SK-N-SH (cell line): ENCODE measurements at regions not wholly inside any gene's neighbourhood (a gene's known extent, or its start where the extent isn't known, plus 50 kb on each side); places are given as distances from the start of the nearest gene placed in this dataset.

ENCODE experiments used
- CTCF ChIA-PET: fragments of 300-600, 350-600 bp; formaldehyde crosslinking; extraction: SDS; loops from one replicate; lab custom pipeline; 2021; lab: Yijun Ruan, JAX
- POLR2A ChIA-PET: fragments of 350-600 bp; sonication (Branson Sonifier 250); formaldehyde crosslinking; extraction: SDS; loops from one replicate; lab custom pipeline; 2020; ENCODE audit warnings: antibody characterized with exemption, inconsistent platforms; lab: Yijun Ruan, JAX
- DNase-seq: peaks from one replicate; pipeline ENCODE4 v3.0.0; 2012
- H2AFZ ChIP-seq: fragments of 200-600 bp; sonication (generic); 2 replicates; pipeline ENCODE4 v1.8.1; 2016; ENCODE audit warnings: antibody characterized with exemption, mild to moderate bottlenecking, low read depth
- H3F3A ChIP-seq: fragments of 200-600 bp; sonication (generic); replicated peaks from 2 replicates; pipeline ENCODE3; 2016; ENCODE audit warnings: antibody characterized with exemption, mild to moderate bottlenecking; ENCODE audit not compliant: insufficient read depth
- H3K27ac ChIP-seq, 2 experiments: fragments of 200-500 bp in 1 of 2; fragments of 200-600 bp in 1 of 2; sonication (Bioruptor generic) in 1 of 2; sonication (generic), shearing (Covaris generic) in 1 of 2; 2 replicates each; pipeline versions ENCODE4 v1.5.1 to v1.6.1; 2014 to 2016; ENCODE audit warnings: low read depth in 2 of 2, inconsistent platforms in 1 of 2, low read length in 1 of 2, mild to moderate bottlenecking in 1 of 2, mixed read lengths in 1 of 2
- H3K27me3 ChIP-seq: fragments of 200-600 bp; sonication (generic), shearing (Covaris generic); 2 replicates; pipeline ENCODE4 v1.6.1; 2016; ENCODE audit warnings: mixed run types; ENCODE audit not compliant: insufficient read depth
- H3K36me3 ChIP-seq, 2 experiments: fragments of 200-500 bp in 1 of 2; fragments of 200-600 bp in 1 of 2; sonication (Bioruptor generic) in 1 of 2; sonication (generic) in 1 of 2; replicated peaks in 1 of 2; 2 replicates each; pipeline versions ENCODE3 to v1.5.1; 2014 to 2016; ENCODE audit warnings: low read length in 1 of 2, mild to moderate bottlenecking in 1 of 2; ENCODE audit not compliant: insufficient read depth in 2 of 2, control insufficient read depth in 1 of 2
- H3K4me1 ChIP-seq, 2 experiments: fragments of 200-500 bp in 1 of 2; fragments of 200-600 bp in 1 of 2; sonication (Bioruptor generic) in 1 of 2; sonication (generic), shearing (Covaris generic) in 1 of 2; 2 replicates each; pipeline versions ENCODE4 v1.5.1 to v1.6.1; 2014 to 2016; ENCODE audit warnings: low read depth in 1 of 2, low read length in 1 of 2, mixed run types in 1 of 2; ENCODE audit not compliant: insufficient read depth in 2 of 2, control insufficient read depth in 1 of 2
- H3K4me2 ChIP-seq: fragments of 200-600 bp; sonication (generic), shearing (Covaris generic); 2 replicates; pipeline ENCODE4 v1.6.1; 2017; ENCODE audit warnings: mixed run types
- H3K4me3 ChIP-seq, 2 experiments: fragments of 200-500 bp in 1 of 2; fragments of 200-600 bp in 1 of 2; sonication (Bioruptor generic) in 1 of 2; sonication (generic), shearing (Covaris generic) in 1 of 2; 2 replicates each; pipeline versions ENCODE4 v1.5.1 to v1.8.1; 2014 to 2016; ENCODE audit warnings: low read depth in 2 of 2, inconsistent platforms in 1 of 2, low read length in 1 of 2, mild to moderate bottlenecking in 1 of 2, mixed read lengths in 1 of 2, moderate library complexity in 1 of 2
- H3K79me2 ChIP-seq: fragments of 200-600 bp; sonication (generic); 2 replicates; pipeline ENCODE4 v1.8.1; 2017; ENCODE audit warnings: mild to moderate bottlenecking; ENCODE audit not compliant: insufficient read depth
- H3K9ac ChIP-seq: fragments of 200-600 bp; sonication (generic); 2 replicates; pipeline ENCODE4 v1.6.1; 2017; ENCODE audit warnings: mixed run types
- H3K9me2 ChIP-seq: fragments of 200-600 bp; sonication (generic); 2 replicates; pipeline ENCODE4 v1.6.1; 2017; ENCODE audit warnings: mixed run types
- H3K9me3 ChIP-seq: fragments of 200-600 bp; sonication (generic); 2 replicates; pipeline ENCODE4 v1.6.1; 2017; ENCODE audit warnings: mixed run types, mild to moderate bottlenecking, moderate library complexity
- H4K20me1 ChIP-seq: fragments of 200-600 bp; sonication (generic); 2 replicates; pipeline ENCODE4 v1.6.1; 2017; ENCODE audit warnings: mild to moderate bottlenecking, mixed run types; ENCODE audit not compliant: insufficient read depth
- FOSL2 ChIP-seq: IDR thresholded peaks from 2 replicates; pipeline ENCODE4 v1.4.0; 2012; ENCODE audit warnings: low read depth, mild to moderate bottlenecking, moderate library complexity, borderline replicate concordance
- FOXJ3 ChIP-seq: sonication (generic); formaldehyde crosslinking; IDR thresholded peaks from 2 replicates; pipeline ENCODE4 v1.5.1; 2020; ENCODE audit warnings: mild to moderate bottlenecking, missing genetic modification reagents
- FOXM1 ChIP-seq: IDR thresholded peaks from 2 replicates; pipeline ENCODE4 v1.4.0; 2012; ENCODE audit warnings: low read depth, mild to moderate bottlenecking
- JUND ChIP-seq: IDR thresholded peaks from 2 replicates; pipeline ENCODE4 v1.4.0; 2012
- MXI1 ChIP-seq: IDR thresholded peaks from 2 replicates; pipeline ENCODE4 v1.6.1; 2012; ENCODE audit warnings: mild to moderate bottlenecking, low read depth, low read length, improper control_type of control experiment
- NFIC ChIP-seq: IDR thresholded peaks from 2 replicates; pipeline ENCODE4 v1.4.0; 2012; ENCODE audit warnings: borderline replicate concordance
- POLR2AphosphoS5 ChIP-seq: IDR thresholded peaks from 2 replicates; pipeline ENCODE4 v1.6.1; 2012; ENCODE audit warnings: low read depth, low read length
- RAD21 ChIP-seq: IDR thresholded peaks from 2 replicates; pipeline ENCODE4 v1.6.1; 2012; ENCODE audit warnings: mild to moderate bottlenecking, low read length
- RXRA ChIP-seq: IDR thresholded peaks from 2 replicates; pipeline ENCODE4 v1.4.0; 2012; ENCODE audit warnings: low read depth, mild to moderate bottlenecking, borderline replicate concordance
- SIN3A ChIP-seq: IDR thresholded peaks from 2 replicates; pipeline ENCODE4 v1.6.1; 2012; ENCODE audit warnings: low read depth, mild to moderate bottlenecking, low read length, moderate library complexity, borderline replicate concordance
- TAF1 ChIP-seq: IDR thresholded peaks from 2 replicates; pipeline ENCODE4 v1.6.1; 2012; ENCODE audit warnings: low read depth, mild to moderate bottlenecking, low read length, moderate library complexity, borderline replicate concordance
- TEAD4 ChIP-seq: IDR thresholded peaks from 2 replicates; pipeline ENCODE4 v1.4.0; 2012; ENCODE audit warnings: mild to moderate bottlenecking, borderline replicate concordance; ENCODE audit not compliant: insufficient read depth
- WGBS: methylation state at CpG from one replicate; pipeline ENCODE4 v1.1.6; 2017; ENCODE audit warnings: low lambda C conversion rate; 5-methylcytosine and 5-hydroxymethylcytosine counted together
- TF ChIP-seq, protein P1 (sequence below): IDR thresholded peaks from 2 replicates; pipeline ENCODE4 v1.4.0; 2012; ENCODE audit warnings: low read depth
- TF ChIP-seq, protein P2 (sequence below): IDR thresholded peaks from 2 replicates; pipeline ENCODE4 v1.4.0; 2012; ENCODE audit warnings: low read depth, borderline replicate concordance

DNA sequence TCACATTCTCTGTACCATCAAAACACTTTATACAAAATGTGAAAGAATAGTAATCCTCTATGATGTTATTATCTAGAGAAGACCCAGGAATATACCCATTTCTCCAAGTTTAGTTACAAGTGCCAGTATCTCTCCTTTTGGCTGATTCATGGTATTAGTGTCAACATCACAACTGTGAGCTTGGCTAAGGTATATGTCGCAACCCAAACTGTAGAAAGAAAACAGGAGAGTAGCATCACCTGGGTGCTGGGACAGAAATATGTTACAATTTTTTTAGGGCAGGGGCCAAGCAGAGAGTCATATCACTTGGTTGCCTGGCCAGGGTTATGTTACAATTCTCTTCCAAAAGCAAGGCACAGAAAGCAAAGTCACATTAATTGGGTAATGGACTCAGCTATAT, 127.2 kb upstream of the ZNF91 start:
- H3K79me2 ChIP-seq, result no peaks in the 10 kb centered on the region
- H3K9ac ChIP-seq, result no peak overlapping the region
- H2AFZ ChIP-seq, result no peak overlapping the region
- TF ChIP-seq RAD21 (no peak), FOXM1 (no peak), FOSL2 (no peak), TEAD4 (no peak), POLR2AphosphoS5 (no peak), JUND (no peak)
- WGBS, result 29% methylated on average over 1 of the region's 1 CpG
- H3K27ac ChIP-seq, result no peak overlapping the region
- ChIA-PET POLR2A (no interaction called here), CTCF (no interaction called here)
- no peaks in the 10 kb centered on the region for H3K9me2 ChIP-seq
- no peaks in the 10 kb centered on the region for H3F3A ChIP-seq
- H3K4me1 ChIP-seq, result no peaks in the 10 kb centered on the region
- H4K20me1 ChIP-seq, result no peaks in the 10 kb centered on the region
- H3K9me3 ChIP-seq, result no peaks in the 10 kb centered on the region
- H3K27me3 ChIP-seq, result no peaks in the 10 kb centered on the region
- no peaks in the 10 kb centered on the region for H3K36me3 ChIP-seq
- DNase-seq, result no peak
- H3K4me2 ChIP-seq, result no peak overlapping the region
- no peak overlapping the region for H3K4me3 ChIP-seq

DNA sequence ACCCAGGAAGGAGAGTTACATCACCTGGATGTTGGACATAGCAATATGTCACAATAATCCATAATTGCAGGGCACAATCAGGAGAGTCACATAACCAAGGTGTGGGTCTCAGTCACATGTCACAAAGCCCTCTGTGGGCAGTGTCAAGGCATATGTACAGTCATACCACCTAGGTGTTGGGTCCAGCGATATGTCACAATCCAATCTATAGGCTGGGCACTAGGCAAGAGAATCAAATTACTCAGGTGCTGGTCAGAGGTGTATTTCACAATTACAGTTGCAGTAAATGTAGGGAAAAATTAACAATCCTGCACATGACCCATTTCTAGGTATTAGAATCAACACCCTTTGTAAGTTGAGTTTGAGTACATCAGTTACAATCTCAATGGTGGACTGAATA, 126.2 kb upstream of the ZNF91 start:
- no peaks in the 10 kb centered on the region for H3K9me2 ChIP-seq
- no peak overlapping the region for H3K27ac ChIP-seq
- H3K9ac ChIP-seq, result no peak overlapping the region
- H4K20me1 ChIP-seq, result no peaks in the 10 kb centered on the region
- CTCF ChIA-PET, result no interaction called here
- no peaks in the 10 kb centered on the region for H3K27me3 ChIP-seq
- H2AFZ ChIP-seq, result no peak overlapping the region
- no peaks in the 10 kb centered on the region for H3F3A ChIP-seq
- H3K79me2 ChIP-seq, result no peaks in the 10 kb centered on the region
- TF ChIP-seq NFIC (no peak), RXRA (no peak), FOXJ3 (no peak)
- TF ChIP-seq, protein P1, sequence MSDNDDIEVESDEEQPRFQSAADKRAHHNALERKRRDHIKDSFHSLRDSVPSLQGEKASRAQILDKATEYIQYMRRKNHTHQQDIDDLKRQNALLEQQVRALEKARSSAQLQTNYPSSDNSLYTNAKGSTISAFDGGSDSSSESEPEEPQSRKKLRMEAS, result no peak
- POLR2A ChIA-PET, result no interaction called here
- H3K36me3 ChIP-seq, result no peaks in the 10 kb centered on the region
- no peaks in the 10 kb centered on the region for H3K4me1 ChIP-seq
- DNase-seq, result no peak
- no peaks in the 10 kb centered on the region for H3K9me3 ChIP-seq
- no peak overlapping the region for H3K4me2 ChIP-seq
- no peak overlapping the region for H3K4me3 ChIP-seq
- 9% methylated on average over 1 of the region's 1 CpG for WGBS

DNA sequence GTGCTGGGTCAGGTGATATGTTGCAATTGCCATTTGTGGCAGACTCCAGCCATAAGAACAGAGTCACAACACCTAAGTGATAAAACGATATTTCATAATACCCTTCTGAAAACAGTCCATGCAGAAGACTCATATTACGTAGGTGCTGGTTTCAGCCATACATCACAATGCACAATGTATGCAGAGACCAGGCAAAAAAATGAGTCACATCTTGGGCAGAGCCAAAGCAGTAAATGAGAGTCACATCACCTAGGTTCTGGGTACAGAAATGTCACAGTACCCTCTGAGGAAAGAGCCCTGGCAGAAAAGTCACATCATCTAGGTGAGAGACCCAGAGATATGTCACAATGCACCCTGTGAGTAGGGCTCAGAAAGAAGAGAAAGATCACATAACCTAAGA, 125.2 kb upstream of the ZNF91 start:
- no peaks in the 10 kb centered on the region for H3F3A ChIP-seq
- ChIA-PET CTCF (no interaction called here), POLR2A (no interaction called here)
- no peaks in the 10 kb centered on the region for H3K9me3 ChIP-seq
- H3K4me3 ChIP-seq, result no peak overlapping the region
- H3K4me2 ChIP-seq, result no peak overlapping the region
- no peaks in the 10 kb centered on the region for H4K20me1 ChIP-seq
- H3K27ac ChIP-seq, result no peak overlapping the region
- H3K36me3 ChIP-seq, result no peaks in the 10 kb centered on the region
- TF ChIP-seq, protein P2, sequence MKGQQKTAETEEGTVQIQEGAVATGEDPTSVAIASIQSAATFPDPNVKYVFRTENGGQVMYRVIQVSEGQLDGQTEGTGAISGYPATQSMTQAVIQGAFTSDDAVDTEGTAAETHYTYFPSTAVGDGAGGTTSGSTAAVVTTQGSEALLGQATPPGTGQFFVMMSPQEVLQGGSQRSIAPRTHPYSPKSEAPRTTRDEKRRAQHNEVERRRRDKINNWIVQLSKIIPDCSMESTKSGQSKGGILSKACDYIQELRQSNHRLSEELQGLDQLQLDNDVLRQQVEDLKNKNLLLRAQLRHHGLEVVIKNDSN, result no peak
- TF ChIP-seq TAF1 (no peak), SIN3A (no peak), FOXM1 (no peak), MXI1 (no peak)
- WGBS, result 3% methylated on average over 2 of the region's 2 CpGs
- H3K79me2 ChIP-seq, result no peaks in the 10 kb centered on the region
- no peak for DNase-seq
- H2AFZ ChIP-seq, result no peak overlapping the region
- no peaks in the 10 kb centered on the region for H3K27me3 ChIP-seq
- no peak overlapping the region for H3K9ac ChIP-seq
- H3K9me2 ChIP-seq, result no peaks in the 10 kb centered on the region
- H3K4me1 ChIP-seq, result no peaks in the 10 kb centered on the region
